ENCODE measurements at regions not wholly inside any gene's neighbourhood (a gene's known extent, or its start where the extent isn't known, plus 50 kb on each side); places are given as distances from the start of the nearest gene placed in this dataset.

- peaks cover 8% of the 10 kb centered on the region for H3K4me1 ChIP-seq
- H3K27ac ChIP-seq = no peak overlapping the region
- H3K36me3 ChIP-seq = no peaks in the 10 kb centered on the region
- DNase-seq = no peak
- H3K27me3 ChIP-seq = no peaks in the 10 kb centered on the region
- no peaks in the 10 kb centered on the region for H3K9me3 ChIP-seq (replicated peaks)
- no peak overlapping the region for H3K4me3 ChIP-seq
Observed at GRCh38 chr6:26296857-26297648, 67.9 kb upstream of the BTN3A2 start.

DNA sequence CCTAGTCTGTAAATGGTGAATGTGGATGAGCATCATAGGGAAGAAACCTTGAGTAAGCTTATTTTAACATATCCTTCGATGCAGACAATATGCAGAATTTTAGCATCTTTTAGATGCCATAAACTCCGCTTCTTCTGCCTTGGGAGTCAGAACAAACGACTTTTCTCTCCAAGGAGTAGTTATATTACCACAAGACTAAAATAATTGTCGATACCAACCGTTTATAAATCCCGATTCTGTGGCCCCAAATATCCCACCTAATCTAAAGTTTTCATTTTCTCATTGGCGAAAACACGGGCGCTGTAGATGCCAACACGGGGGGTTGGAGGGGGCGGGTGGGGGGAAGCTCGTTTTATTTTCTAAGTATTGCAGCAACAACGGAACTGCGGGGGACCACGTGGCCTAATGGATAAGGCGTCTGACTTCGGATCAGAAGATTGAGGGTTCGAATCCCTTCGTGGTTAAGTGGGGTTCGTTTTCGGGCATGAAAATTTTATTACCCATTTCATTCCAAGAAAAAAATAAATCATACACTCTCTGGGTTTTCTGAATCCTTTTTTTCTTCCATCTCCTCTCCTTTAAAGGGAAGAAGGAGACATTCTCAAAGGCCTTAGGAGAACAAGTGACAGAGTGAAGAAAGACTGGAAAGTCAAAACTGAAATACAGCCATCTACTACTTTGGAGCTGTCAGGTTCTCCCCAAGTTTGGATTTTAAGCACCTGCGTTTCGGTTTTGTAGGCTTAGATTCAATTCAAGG is 65.5 kb upstream of the BTN3A2 start:
- no peaks in the 10 kb centered on the region for H3K36me3 ChIP-seq
- H3K9me3 ChIP-seq (replicated peaks) = no peaks in the 10 kb centered on the region
- peaks cover 8% of the 10 kb centered on the region for H3K4me1 ChIP-seq
- no peaks in the 10 kb centered on the region for H3K27me3 ChIP-seq
- no peak overlapping the region for H3K4me3 ChIP-seq
- no peak overlapping the region for H3K27ac ChIP-seq
- no peak for DNase-seq

DNA sequence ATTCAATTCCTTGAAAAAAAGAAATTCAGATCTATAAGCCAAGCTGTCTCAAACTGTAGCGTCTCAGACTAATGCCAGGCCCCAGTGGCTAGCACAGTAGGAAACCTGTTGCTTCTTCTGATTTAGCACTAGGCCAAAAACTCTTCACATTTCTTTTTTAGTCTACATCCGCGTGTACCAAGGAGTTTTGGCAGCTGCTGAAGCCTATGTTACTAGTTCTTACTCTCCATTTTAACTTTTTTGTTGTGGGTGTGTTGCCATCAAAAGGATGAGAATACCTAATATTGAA is 65.0 kb upstream of the BTN3A2 start:
- no peaks in the 10 kb centered on the region for H3K9me3 ChIP-seq (replicated peaks)

GRCh38 chr6:26300359-26300758 is 64.6 kb upstream of the BTN3A2 start:
- no peak for DNase-seq
- Histone ChIP-seq H3K27ac (no peak overlapping the region), H3K9me3 (replicated peaks) (no peaks in the 10 kb centered on the region), H3K27me3 (no peaks in the 10 kb centered on the region), H3K4me1 (peaks cover 8% of the 10 kb centered on the region), H3K36me3 (no peaks in the 10 kb centered on the region), H3K4me3 (no peak overlapping the region)

More for the DNA sequence above, 65.0 kb upstream of the BTN3A2 start:
- DNase-seq = no peak
- H3K4me1 ChIP-seq = peaks cover 8% of the 10 kb centered on the region
- H3K4me3 ChIP-seq = no peak overlapping the region
- no peak overlapping the region for H3K27ac ChIP-seq
- no peaks in the 10 kb centered on the region for H3K36me3 ChIP-seq
- H3K27me3 ChIP-seq = no peaks in the 10 kb centered on the region

DNA sequence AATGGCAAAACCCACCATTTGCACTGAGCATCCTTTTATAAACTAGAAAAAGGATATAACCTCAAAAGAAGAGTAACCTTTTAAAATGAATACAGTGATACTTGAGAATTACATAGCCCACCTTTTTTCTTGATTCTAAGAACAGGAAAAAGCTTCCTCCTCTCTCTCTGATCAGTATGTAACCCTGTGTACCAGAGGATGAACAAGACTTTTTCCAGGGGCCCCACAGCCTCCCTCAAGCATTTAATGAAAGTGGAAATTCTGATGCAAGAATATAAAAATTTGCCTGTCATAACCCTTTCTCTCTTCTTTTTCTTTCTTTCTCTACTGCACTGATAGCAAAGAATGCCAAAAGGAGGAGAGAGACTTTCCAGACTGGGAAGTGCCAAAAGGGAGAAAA is 64.2 kb upstream of the BTN3A2 start:
- H3K4me3 ChIP-seq = no peak overlapping the region
- no peaks in the 10 kb centered on the region for H3K27me3 ChIP-seq
- H3K9me3 ChIP-seq (replicated peaks) = no peaks in the 10 kb centered on the region
- peaks cover 8% of the 10 kb centered on the region for H3K4me1 ChIP-seq
- H3K36me3 ChIP-seq = no peaks in the 10 kb centered on the region
- H3K27ac ChIP-seq = no peak overlapping the region
- no peak for DNase-seq

DNA sequence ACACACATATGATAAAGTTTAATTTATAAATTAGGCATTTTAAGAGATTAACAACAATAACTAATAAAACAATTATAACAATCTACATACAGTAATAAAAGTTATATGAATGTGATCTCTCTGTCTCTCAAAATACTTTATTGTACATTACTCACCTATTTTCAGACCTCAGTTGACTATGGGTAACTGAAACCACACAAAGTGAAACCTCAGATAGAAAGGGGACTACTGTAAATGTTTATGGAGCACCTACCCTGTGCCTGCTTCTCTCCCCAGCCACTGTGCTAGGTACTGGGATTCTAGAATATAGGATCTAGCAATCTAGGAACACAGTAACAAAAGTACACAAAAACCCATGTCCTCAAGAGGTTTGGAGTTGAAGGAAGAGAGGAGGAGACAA is 63.4 kb upstream of the BTN3A2 start:
- H3K36me3 ChIP-seq = no peaks in the 10 kb centered on the region
- peaks cover 2% of the 10 kb centered on the region for H3K4me1 ChIP-seq
- H3K27me3 ChIP-seq = no peaks in the 10 kb centered on the region
- DNase-seq = no peak
- no peaks in the 10 kb centered on the region for H3K9me3 ChIP-seq (replicated peaks)
- H3K4me3 ChIP-seq = no peak overlapping the region
- no peak overlapping the region for H3K27ac ChIP-seq

- Histone ChIP-seq H3K9me3 (replicated peaks) (no peaks in the 10 kb centered on the region), H3K4me3 (no peak overlapping the region), H3K36me3 (no peaks in the 10 kb centered on the region), H3K27me3 (no peaks in the 10 kb centered on the region), H3K27ac (no peak overlapping the region), H3K4me1 (no peaks in the 10 kb centered on the region)
- DNase-seq = no peak
Observed at GRCh38 chr6:26302941-26303559, 61.9 kb upstream of the BTN3A2 start.

DNA sequence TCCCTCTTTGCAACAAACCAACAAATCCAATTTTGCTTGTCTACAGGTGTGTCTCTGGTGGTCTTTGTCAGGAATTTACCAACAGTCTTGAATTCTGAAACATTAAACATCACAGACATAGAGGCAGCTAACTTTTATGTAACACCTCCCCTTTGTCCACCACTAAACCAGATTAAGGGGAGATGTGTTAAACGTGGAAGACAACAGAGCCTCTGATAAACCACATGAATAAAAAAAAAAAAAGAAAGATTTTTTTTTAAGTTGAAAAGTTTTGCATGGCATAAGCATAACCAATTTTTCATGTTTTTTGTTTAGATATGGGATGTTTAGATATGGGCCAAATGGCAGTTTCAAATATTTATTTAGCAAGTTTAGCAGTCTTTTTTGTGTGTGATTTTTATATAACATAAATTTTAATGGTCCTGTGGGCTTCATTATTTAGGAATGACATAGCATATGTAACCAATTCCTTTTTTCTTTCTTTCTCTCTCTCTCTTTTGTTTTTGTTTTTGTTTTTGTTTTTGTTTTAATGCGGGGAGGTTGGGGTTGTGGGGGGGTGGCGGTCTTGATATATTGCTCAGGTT is 60.7 kb upstream of the BTN3A2 start:
- H3K9me3 ChIP-seq (replicated peaks) = no peaks in the 10 kb centered on the region
- H3K4me3 ChIP-seq = no peak overlapping the region
- DNase-seq = no peak
- no peaks in the 10 kb centered on the region for H3K36me3 ChIP-seq
- H3K27ac ChIP-seq = no peak overlapping the region
- H3K4me1 ChIP-seq = no peaks in the 10 kb centered on the region
- no peaks in the 10 kb centered on the region for H3K27me3 ChIP-seq

GRCh38 chr6:26304797-26305640 is 60.0 kb upstream of the BTN3A2 start:
- H3K27ac ChIP-seq = no peak overlapping the region
- H3K9me3 ChIP-seq (replicated peaks) = no peaks in the 10 kb centered on the region
- no peaks in the 10 kb centered on the region for H3K27me3 ChIP-seq
- no peaks in the 10 kb centered on the region for H3K36me3 ChIP-seq
- no peaks in the 10 kb centered on the region for H3K4me1 ChIP-seq
- DNase-seq = peak in 1 of 2 experiments; percentile 30
- no peak overlapping the region for H3K4me3 ChIP-seq

GRCh38 chr6:26305641-26305969 is 59.4 kb upstream of the BTN3A2 start:
- Histone ChIP-seq H3K4me1 (no peaks in the 10 kb centered on the region), H3K27ac (no peak overlapping the region), H3K36me3 (no peaks in the 10 kb centered on the region), H3K4me3 (no peak overlapping the region), H3K9me3 (replicated peaks) (no peaks in the 10 kb centered on the region), H3K27me3 (no peaks in the 10 kb centered on the region)
- no peak for DNase-seq

- H3K27me3 ChIP-seq = no peaks in the 10 kb centered on the region
- no peak for DNase-seq
Observed at GRCh38 chr6:26306232-26306631, 58.8 kb upstream of the BTN3A2 start.

DNA sequence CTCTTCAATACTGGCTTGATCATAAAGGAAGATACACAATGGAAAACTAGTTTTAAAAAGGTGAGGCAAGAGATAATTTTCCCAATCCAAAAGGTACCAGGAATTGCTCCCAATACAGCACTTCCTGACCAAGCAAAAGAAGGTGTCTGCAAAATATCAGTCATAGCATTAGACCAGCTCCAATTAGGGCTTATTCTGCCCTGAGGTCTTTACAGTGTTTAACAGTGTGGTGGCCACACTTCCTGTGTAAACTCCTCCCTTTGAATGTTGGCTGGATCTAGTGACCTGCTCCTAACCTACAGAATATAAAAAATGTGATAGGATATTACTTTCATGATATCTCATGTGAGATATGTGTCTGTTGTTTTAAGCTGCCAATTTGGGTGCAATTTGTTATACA is 57.1 kb upstream of the BTN3A2 start:
- Histone ChIP-seq H3K36me3 (no peaks in the 10 kb centered on the region), H3K27me3 (no peaks in the 10 kb centered on the region), H3K9me3 (replicated peaks) (no peaks in the 10 kb centered on the region), H3K4me1 (no peaks in the 10 kb centered on the region), H3K4me3 (no peak overlapping the region), H3K27ac (no peak overlapping the region)
- DNase-seq = no peak

More at GRCh38 chr6:26306232-26306631, 58.8 kb upstream of the BTN3A2 start:
- Histone ChIP-seq H3K27ac (no peak overlapping the region), H3K4me3 (no peak overlapping the region), H3K4me1 (no peaks in the 10 kb centered on the region), H3K9me3 (replicated peaks) (no peaks in the 10 kb centered on the region), H3K36me3 (no peaks in the 10 kb centered on the region)

GRCh38 chr6:26309731-26310142 is 55.3 kb upstream of the BTN3A2 start:
- DNase-seq = no peak
- H3K4me1 ChIP-seq = no peaks in the 10 kb centered on the region
- H3K27ac ChIP-seq = no peak overlapping the region
- H3K9me3 ChIP-seq (replicated peaks) = no peaks in the 10 kb centered on the region
- no peaks in the 10 kb centered on the region for H3K27me3 ChIP-seq
- H3K36me3 ChIP-seq = no peaks in the 10 kb centered on the region
- H3K4me3 ChIP-seq = no peak overlapping the region

DNA sequence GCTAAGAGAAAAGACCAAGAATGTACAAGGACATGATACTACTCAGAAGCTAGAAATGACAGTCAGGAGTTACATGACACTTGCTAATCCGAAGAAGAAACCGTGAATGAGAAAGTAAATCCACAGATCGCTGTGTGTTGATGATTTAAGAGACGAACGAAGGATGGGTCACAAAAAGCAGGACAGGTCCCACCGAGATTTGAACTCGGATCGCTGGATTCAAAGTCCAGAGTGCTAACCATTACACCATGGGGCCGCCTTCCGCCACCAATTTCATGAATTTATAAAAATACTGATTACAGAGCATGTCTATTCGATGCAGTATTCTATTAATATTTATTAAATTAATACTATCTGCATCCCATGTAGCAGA is 54.0 kb upstream of the BTN3A2 start:
- Histone ChIP-seq H3K27ac (no peak overlapping the region), H3K27me3 (no peaks in the 10 kb centered on the region), H3K4me1 (no peaks in the 10 kb centered on the region), H3K4me3 (no peak overlapping the region), H3K9me3 (replicated peaks) (no peaks in the 10 kb centered on the region), H3K36me3 (no peaks in the 10 kb centered on the region)
- DNase-seq = no peak
